GM21381 (cell line): ENCODE measurements at regions not wholly inside any gene's neighbourhood (a gene's known extent, or its start where the extent isn't known, plus 50 kb on each side); places are given as distances from the start of the nearest gene placed in this dataset.

Experiments used
- ATAC-seq: cut with Tn5 transposase; IDR thresholded peaks from one replicate; pipeline ENCODE4 v1.9.1; 2021; ENCODE audit warnings: mild to moderate bottlenecking, moderate library complexity; ENCODE audit not compliant: unreplicated experiment

DNA sequence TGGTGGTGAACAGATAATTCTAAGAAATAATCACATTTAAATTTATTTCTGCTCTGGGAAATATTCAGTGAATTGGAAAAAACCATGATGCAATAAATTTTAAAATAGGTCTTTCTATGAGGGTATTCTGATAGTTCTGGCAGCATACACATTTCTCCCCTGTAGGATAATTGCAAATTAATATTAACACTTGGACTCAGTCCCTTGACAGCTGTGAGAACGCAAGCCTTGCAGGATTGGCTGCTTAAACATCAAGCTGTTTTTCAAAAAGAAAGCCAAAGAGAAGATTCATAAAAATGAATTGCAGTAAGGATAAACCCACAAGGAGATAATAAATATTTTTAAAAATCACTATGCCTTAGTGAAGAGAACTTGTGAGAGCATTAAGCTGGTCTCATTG is 180.0 kb downstream of the MTRR start:
- no peak for ATAC-seq

DNA sequence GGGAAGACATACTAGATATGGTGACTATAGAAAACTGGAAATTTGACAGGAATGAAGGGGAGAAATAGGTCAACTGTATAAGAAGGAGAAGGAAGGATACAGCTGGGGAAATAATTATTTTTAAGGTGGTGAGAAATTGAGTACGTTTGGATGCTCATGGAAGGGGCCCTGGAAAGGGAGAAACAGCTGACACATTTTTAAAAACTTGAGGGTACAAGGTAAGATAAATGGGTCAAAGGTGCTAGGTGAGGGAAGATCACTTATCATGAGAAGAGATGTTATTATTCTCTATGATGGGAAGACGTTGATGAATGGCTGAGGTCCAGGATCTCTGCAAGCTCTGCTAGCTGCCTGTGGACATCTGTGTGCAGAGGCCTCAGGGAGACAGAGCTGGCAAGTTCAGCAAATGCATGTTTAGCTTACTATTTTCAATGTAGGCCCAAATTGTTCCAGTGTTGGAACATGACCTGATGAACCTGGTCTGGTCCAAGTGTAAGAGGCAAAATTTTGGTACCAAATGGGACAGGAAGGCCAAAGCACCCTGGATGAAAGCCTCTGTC is 181.7 kb downstream of the MTRR start:
- no peak for ATAC-seq

- no peak for ATAC-seq
These were observed 184.3 kb downstream of the MTRR start for GRCh38 chr5:8053270-8053669.

DNA sequence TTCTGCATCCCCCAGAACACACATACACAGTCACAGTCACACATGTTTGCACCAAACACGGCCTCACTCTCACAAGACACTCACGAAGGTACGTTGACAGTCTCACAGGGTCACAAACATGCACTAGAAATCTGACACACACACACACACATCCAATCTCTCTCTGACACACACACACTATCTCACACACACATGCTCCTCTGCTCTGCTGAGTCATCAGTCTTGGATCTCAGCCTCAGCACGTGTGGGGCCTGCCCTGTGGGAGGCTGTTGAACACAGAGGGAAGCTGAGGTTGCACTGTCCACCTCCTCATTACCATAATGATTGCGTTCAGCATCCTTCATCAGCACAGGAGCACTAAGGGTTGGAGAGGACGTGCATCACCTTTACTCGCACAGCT is 188.8 kb downstream of the MTRR start:
- no peak for ATAC-seq

GRCh38 chr5:8058616-8059190 is 189.8 kb downstream of the MTRR start:
- ATAC-seq: no peak

GRCh38 chr5:8059337-8059736 is 190.4 kb downstream of the MTRR start:
- no peak for ATAC-seq

DNA sequence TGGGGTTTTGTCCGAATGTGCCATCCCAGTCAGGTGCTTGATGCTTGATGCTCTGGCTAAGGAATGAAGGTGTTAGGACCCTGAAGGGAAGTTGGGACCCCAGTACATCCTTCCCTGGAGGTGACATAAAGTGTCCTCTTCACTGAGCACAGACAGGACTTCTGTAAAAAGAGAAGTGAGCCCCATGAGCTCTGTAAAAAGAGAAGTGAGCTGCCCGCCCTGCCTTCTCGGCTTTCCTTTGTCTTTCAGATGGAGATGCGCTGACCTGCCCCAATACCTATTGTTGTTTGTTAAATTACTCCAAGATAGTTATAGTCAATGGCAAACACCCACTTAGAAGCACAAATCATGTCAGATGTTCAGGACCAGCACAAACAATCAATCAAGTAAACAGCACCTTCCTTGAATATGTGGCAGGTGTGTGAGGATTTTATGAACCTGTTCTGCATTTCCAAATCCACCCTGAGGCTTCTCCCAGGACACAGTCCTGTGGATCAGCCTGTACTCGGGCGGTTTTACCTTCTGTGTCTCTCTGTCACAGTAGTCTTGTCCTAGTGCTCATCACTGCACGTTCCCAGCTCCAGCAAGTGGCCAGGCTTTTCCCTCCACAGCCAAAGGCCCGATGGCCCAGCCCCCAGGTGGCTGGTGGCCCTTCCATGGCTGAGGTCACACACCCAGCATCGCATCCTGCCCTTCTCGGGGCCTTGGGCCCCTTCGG is 191.4 kb downstream of the MTRR start:
- no peak for ATAC-seq

DNA sequence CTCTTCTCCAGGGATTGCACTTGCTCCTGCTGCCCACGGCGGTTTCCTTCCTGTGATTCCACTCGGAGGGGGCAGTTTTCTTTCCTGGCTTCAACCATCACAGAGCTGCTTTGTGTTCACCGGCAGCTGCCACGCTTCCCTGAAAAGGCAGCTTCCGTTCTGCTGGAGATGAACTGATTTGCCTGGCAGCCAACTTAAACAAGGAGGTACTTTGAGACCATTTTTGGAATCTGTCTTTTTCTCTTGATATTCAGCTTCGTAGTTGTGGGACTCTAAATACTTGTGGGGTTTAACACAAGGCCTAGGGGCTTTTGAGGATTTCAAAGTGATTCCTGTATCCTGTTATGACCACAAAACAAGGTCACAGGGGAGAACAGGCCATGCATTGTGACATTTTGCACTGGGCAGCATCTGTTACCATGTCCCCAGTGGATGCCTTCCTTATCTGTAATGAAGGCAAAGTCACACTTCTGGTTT is 192.0 kb downstream of the MTRR start:
- ATAC-seq: no peak

DNA sequence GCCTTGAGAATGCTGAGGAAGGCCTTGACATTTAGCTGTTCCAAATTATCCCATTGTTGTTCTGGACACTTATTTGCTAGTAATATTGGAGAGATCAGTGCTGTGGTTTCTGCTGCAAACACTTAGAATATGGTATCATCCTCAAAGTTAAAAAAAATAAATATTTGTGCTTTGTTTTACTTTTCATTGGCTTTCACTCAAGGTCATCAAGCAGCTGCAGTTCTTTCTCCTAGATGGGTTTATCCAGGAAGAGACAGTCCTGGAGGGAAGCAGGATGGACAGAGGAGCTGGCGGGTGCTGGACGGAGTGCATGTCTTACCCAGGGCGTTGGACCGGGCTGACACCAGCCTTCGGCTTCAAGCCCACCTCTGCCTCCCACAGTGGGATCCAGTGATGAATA is 193.6 kb downstream of the MTRR start:
- ATAC-seq: no peak

- no peak for ATAC-seq
These were observed 199.1 kb downstream of the MTRR start for GRCh38 chr5:8068078-8068477.

GRCh38 chr5:8070138-8070537 is 201.2 kb downstream of the MTRR start:
- no peak for ATAC-seq

DNA sequence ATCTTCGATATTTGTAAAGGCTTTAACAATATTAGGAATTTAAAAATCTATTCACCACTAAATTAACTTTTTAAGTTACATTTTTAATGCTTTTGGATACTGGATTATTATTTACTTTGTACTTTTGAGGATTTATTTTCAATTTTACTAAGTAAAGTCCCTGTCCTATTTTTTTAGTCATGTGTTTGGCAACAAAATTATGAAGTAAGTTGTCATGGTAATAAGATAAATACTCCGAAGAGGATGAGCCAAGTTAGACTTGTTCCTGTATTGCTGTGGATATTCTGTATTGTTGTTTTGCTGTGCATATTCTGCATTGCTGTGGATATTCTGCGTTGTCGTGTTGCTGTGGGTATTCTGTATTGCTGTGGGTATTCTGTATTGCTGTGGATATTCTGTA is 210.1 kb downstream of the MTRR start:
- ATAC-seq: no peak

GRCh38 chr5:8081179-8081578 is 212.2 kb downstream of the MTRR start:
- no peak for ATAC-seq

DNA sequence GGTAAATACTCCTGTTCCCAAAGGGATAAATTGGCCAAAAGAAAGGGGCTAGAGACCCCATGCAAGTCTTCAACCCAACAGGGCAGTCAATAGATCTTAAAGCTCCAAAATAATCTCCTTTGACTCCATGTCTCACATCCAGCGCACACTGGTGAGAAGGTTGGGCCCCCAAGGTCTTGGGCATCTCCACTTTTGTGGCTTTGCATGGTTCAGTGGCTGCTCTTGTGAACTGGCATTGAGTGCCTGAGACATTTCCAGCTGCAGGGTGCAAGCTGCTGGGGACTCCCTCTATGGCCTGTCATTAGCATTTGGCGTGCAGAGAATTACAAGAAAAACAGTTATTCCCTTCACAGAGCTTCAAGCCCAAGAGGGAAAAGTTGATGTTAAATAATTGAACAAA is 224.7 kb downstream of the MTRR start:
- ATAC-seq: no peak

GRCh38 chr5:8094304-8094703 is 225.4 kb downstream of the MTRR start:
- ATAC-seq: no peak

GRCh38 chr5:8097146-8097545 is 228.2 kb downstream of the MTRR start:
- ATAC-seq: no peak

DNA sequence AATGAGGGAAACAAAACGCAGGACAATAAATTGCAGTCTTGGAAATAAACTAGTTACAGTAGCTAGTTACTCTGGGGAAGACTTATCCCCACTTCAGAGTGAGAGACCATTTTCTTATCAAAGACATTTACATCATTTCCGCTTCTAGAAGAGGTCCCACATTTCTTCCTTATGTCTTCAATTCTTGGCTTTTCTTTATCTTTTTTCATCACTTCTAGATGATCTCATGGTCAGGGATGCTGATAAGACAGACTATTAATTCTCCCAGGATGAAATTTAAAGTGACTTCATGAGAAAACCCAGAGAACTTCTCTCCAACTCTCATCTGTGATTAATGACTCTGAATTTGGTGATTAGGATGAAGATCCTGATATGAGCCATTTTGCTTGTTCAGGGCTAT is 229.1 kb downstream of the MTRR start:
- ATAC-seq: no peak

DNA sequence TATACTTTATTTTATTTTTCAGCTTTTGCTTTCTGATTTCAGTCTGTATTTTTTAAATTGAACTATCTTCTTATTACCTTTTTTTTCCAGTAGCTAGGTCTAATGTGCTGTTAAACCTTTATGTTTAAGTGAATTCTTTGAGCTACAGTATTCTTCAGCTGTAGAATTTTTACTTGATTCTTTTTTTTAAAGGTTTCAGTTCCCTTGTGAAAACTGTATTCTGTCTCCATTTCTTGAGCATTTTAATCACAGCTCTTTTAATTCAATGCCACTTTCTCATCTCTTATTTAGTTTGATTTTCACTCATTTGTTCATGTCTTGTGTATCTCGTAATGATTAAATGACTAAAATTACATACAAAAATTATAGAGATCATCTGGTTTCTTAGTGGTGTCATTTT is 233.8 kb downstream of the MTRR start:
- ATAC-seq: no peak

DNA sequence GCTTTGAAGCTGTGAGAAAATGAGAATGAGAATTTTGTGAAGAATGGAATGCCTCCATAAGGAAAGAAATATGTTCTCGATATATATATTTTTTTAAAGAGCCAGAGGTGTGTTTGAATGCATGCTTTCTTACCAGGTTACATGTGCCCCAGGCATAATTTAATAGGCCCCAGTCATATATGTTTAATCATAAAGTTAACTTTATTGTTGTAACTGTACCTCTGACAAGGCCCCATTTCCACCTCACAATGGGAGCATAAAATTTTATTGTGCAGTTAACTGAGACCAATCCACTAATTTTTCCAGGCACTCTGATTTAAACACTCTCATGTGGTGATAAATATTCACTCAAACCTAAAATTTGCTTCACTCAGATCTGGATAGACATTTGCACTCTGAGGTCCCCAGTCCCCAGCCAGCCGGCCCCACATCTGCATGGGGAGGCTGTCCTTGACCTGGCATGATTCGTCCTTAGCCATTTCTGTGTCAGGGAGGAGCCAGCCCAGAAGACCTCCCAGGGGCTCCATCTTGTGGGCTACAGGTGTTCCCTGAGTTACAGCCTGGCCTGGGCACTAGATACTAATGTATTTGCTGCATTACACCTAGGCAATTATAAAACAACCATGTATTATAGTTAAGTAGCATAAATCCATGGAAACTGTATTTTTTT is 245.8 kb downstream of the MTRR start:
- ATAC-seq: no peak

- ATAC-seq: no peak
These were observed 254.6 kb downstream of the MTRR start for GRCh38 chr5:8123559-8123958.

GRCh38 chr5:8134609-8135008 is 265.7 kb downstream of the MTRR start:
- ATAC-seq: no peak

GRCh38 chr5:8135742-8136141 is 266.8 kb downstream of the MTRR start:
- ATAC-seq: no peak
